Nephron progenitor cell (in vitro differentiated cells): ENCODE measurements at regions not wholly inside any gene's neighbourhood (a gene's known extent, or its start where the extent isn't known, plus 50 kb on each side); places are given as distances from the start of the nearest gene placed in this dataset.
A peak's percentile ranks its signal among the peaks of the same experiment; 100 is the strongest.

ENCODE experiments used
- DNase-seq: peaks from one replicate; pipeline ENCODE4 v3.0.0; 2021
- H3K27ac Mint-ChIP-seq: 2 replicates; pipeline ENCODE4 v1.8.0; 2021; ENCODE audit warnings: mild to moderate bottlenecking, moderate library complexity, mixed read lengths
- H3K27me3 Mint-ChIP-seq: 2 replicates; pipeline ENCODE4 v1.8.0; 2021; ENCODE audit warnings: mild to moderate bottlenecking, low read depth, mixed read lengths; ENCODE audit not compliant: poor library complexity
- H3K36me3 Mint-ChIP-seq: 2 replicates; pipeline ENCODE4 v1.8.0; 2021; ENCODE audit warnings: low read depth, mixed read lengths
- H3K4me1 Mint-ChIP-seq: 2 replicates; pipeline ENCODE4 v1.8.0; 2021; ENCODE audit warnings: mixed read lengths
- H3K4me3 Mint-ChIP-seq: 2 replicates; pipeline ENCODE4 v1.8.0; 2021; ENCODE audit warnings: mild to moderate bottlenecking, moderate library complexity, mixed read lengths
- H3K9me3 Mint-ChIP-seq: 2 replicates; pipeline ENCODE4 v1.8.0; 2021; ENCODE audit warnings: mild to moderate bottlenecking, moderate library complexity, mixed read lengths
- CTCF ChIP-seq: fragments of 200-600 bp; sonication (generic); IDR thresholded peaks from 2 replicates; pipeline ENCODE4 v1.5.0; 2021; ENCODE audit warnings: antibody characterized with exemption

DNA sequence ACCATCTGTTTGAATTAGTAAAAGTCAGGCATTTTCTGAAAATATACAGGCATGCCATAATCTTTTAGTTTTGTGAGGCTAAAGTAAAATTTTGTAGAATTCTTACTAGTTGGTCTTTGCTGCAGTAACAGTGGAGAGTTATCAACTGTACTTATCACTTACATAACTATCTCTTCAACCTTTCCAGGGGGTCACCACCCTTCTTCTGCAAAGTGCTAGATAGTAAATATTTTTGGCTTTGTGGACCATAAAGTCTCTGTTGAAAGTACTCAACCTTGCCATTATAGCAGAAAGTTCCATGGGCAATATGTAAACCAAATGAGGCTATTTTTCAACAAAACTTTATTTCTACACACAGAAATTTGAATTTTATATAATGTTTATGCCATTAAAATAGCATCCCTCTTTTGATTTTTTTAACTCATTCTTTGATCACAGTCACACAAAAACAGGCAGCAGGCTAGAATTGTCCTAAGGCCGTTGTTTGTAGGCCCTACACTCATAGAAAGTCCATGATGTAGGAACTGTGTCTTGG is 59.5 kb upstream of the KLF6 start:
- TF ChIP-seq CTCF: no peak

DNA sequence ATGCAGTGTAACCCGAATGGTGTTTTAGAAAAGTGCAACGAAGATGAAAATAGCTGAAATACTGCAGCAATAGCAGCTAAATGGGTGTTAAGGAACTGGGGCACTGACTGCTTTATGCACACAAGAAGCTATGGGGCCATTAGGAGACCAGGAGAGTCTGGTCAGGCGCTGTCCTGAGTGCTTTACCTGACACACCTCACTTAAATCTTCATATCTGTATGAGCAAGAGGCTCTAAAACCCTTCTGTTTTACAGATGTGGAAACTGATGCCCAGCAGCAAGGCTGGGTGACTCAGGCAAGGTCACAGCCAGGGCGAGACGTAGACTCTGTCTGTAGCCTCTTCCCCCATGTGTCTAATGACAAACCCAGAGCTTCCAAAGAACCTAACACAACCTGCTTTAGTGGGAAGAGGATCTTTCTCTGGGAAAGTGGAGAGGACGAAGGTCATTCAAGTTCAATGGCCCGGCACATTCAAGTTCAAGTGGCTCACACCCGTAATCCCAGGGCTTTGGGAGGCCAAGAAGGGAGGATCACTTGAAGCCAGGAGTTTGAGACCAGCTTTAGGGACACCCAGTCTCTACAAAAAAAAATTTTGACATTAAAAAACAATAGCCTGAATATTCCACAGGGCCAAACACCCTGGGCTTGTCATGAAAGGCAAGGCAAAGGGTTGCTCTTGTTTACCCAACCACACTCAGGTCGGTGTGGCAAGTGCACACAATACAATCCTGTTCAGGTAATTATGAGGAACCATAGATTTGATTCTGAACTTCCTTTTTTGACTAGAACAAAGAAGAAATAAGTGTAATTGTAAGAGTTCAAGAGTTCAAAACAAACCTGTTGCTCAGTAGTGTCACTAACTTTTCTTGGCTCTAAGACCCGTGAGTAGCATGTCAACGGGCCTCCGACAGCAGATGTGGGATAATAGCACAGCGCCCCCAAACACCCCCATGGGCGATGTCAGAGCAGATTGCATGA is 53.7 kb upstream of the KLF6 start:
- no peak for TF ChIP-seq CTCF
- Mint-ChIP-seq H3K36me3 (no peaks in the 10 kb centered on the region), H3K4me3 (no peak overlapping the region), H3K4me1 (peaks cover 9% of the 10 kb centered on the region), H3K27ac (no peak overlapping the region), H3K9me3 (no peaks in the 10 kb centered on the region), H3K27me3 (peaks cover 16% of the 10 kb centered on the region)
- no peak for DNase-seq

More for the DNA sequence above, 59.5 kb upstream of the KLF6 start:
- H3K36me3 Mint-ChIP-seq: no peaks in the 10 kb centered on the region
- H3K4me3 Mint-ChIP-seq: no peak overlapping the region
- H3K27me3 Mint-ChIP-seq: peaks cover 9% of the 10 kb centered on the region
- peaks cover 6% of the 10 kb centered on the region for H3K4me1 Mint-ChIP-seq
- H3K9me3 Mint-ChIP-seq: peaks cover under 1% of the 10 kb centered on the region
- H3K27ac Mint-ChIP-seq: no peak overlapping the region
- DNase-seq: no peak

- Mint-ChIP-seq H3K27me3 (peaks cover 14% of the 10 kb centered on the region), H3K4me3 (no peak overlapping the region), H3K9me3 (no peaks in the 10 kb centered on the region), H3K36me3 (no peaks in the 10 kb centered on the region), H3K4me1 (peaks cover 9% of the 10 kb centered on the region), H3K27ac (peak overlapping the region; percentile 24)
- no peak for TF ChIP-seq CTCF
- DNase-seq: no peak
Measured at GRCh38 chr10:3837647-3838459, 52.8 kb upstream of the KLF6 start.

GRCh38 chr10:3836222-3836820 is 51.3 kb upstream of the KLF6 start:
- Mint-ChIP-seq H3K9me3 (no peaks in the 10 kb centered on the region), H3K4me3 (no peak overlapping the region), H3K27me3 (peaks cover 10% of the 10 kb centered on the region), H3K27ac (no peak overlapping the region), H3K36me3 (no peaks in the 10 kb centered on the region), H3K4me1 (peaks cover 9% of the 10 kb centered on the region)
- no peak for TF ChIP-seq CTCF
- no peak for DNase-seq

DNA sequence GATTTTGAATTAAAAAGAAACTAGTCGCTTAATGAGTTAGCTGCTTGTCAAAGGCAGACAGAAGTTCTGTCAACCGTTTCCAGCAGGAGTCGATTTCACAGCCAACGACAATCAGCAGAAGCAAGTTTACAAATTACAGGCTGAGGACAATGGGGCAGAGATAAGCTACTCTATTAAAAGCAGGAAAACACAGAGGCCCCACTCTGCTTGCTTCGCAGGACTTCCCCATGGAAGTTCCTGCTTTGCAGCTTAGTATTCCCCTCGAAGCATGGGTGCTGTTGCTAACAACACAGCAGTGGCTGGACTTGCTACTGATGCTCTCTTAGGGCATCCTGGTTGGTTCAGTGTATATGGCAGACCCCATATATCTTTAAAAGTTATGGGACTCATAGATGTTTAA is 50.8 kb upstream of the KLF6 start:
- H3K27me3 Mint-ChIP-seq: peaks cover 10% of the 10 kb centered on the region
- TF ChIP-seq CTCF: no peak
- H3K9me3 Mint-ChIP-seq: no peaks in the 10 kb centered on the region
- H3K36me3 Mint-ChIP-seq: no peaks in the 10 kb centered on the region
- no peak overlapping the region for H3K27ac Mint-ChIP-seq
- no peak for DNase-seq
- no peak overlapping the region for H3K4me3 Mint-ChIP-seq
- peaks cover 7% of the 10 kb centered on the region for H3K4me1 Mint-ChIP-seq
